B cell (primary cell): ENCODE measurements at regions not wholly inside any gene's neighbourhood (a gene's known extent, or its start where the extent isn't known, plus 50 kb on each side); places are given as distances from the start of the nearest gene placed in this dataset.

ENCODE experiments used
- ATAC-seq: fragments of 200-7000 bp; cut with Tn5 transposase; one replicate; pipeline ENCODE4 v1.10.0; 2021; ENCODE audit warnings: low read depth, mild to moderate bottlenecking, moderate number of reproducible peaks, moderate library complexity
- CTCF ChIA-PET: fragments of 350-600 bp; sonication (Branson Sonifier 250); formaldehyde crosslinking; loops from one replicate; lab custom pipeline; 2021; ENCODE audit warnings: antibody characterized with exemption, inconsistent platforms; lab: Charles Lee
- POLR2A ChIA-PET: fragments of 350-600 bp; sonication (Branson Sonifier 250); formaldehyde crosslinking; loops from one replicate; lab custom pipeline; 2021; ENCODE audit warnings: antibody characterized with exemption; lab: Charles Lee
- DNase-seq: peaks from one replicate; pipeline ENCODE4 v3.0.0; 2013
- H2AFZ ChIP-seq: 2 replicates; pipeline ENCODE4 v1.6.1; 2012; ENCODE audit warnings: mild to moderate bottlenecking, low read depth, low read length; ENCODE audit not compliant: insufficient read depth, poor library complexity, severe bottlenecking
- H3K27ac ChIP-seq, 2 donors: 1 replicate in 1 of 2; 2 replicates in 1 of 2; pipeline ENCODE4 v1.5.1; 2012 to 2013; ENCODE audit warnings: low read length in 2 of 2, mild to moderate bottlenecking in 2 of 2, moderate library complexity in 1 of 2
- H3K27me3 ChIP-seq, 4 experiments: fragments of 200-600 bp in 1 of 4; sonication (generic) in 1 of 4; replicated peaks in 1 of 4; 1 replicate in 2 of 4; 2 replicates in 2 of 4; pipeline versions ENCODE4 v1.6.1 to v1.7.0; 2013 to 2016; ENCODE audit warnings: low read length in 3 of 4, mild to moderate bottlenecking in 2 of 4, mixed read lengths in 1 of 4, moderate library complexity in 1 of 4; ENCODE audit not compliant: insufficient read depth in 4 of 4, control insufficient read depth in 3 of 4; ENCODE audit errors: control extremely low read depth in 1 of 4
- H3K36me3 ChIP-seq, 2 experiments: replicated peaks in 1 of 2; 1 replicate in 1 of 2; 2 replicates in 1 of 2; pipeline versions ENCODE4 v1.6.1 to v1.7.1; 2013; ENCODE audit warnings: low read length in 1 of 2; ENCODE audit not compliant: insufficient read depth in 2 of 2, control insufficient read depth in 1 of 2; ENCODE audit errors: control extremely low read depth in 1 of 2, extremely low read depth in 1 of 2
- H3K4me1 ChIP-seq, 2 donors: fragments of 200-600 bp in 1 of 2; sonication (generic) in 1 of 2; 1 replicate in 1 of 2; 2 replicates in 1 of 2; pipeline versions ENCODE4 v1.5.1 to v1.6.1; 2013 to 2017; ENCODE audit warnings: low read length in 2 of 2; ENCODE audit not compliant: control insufficient read depth in 2 of 2, insufficient read depth in 2 of 2
- H3K4me2 ChIP-seq: replicated peaks from 2 replicates; pipeline ENCODE3; 2012; ENCODE audit warnings: mild to moderate bottlenecking, low read depth, low read length; ENCODE audit not compliant: poor library complexity, severe bottlenecking
- H3K4me3 ChIP-seq, 5 experiments: fragments of 200-600 bp in 1 of 5; sonication (generic) in 1 of 5; 1 replicate in 3 of 5; 2 replicates in 2 of 5; pipeline versions ENCODE4 v1.5.1 to v1.7.0; 2011 to 2016; ENCODE audit warnings: low read length in 4 of 5, mild to moderate bottlenecking in 4 of 5, low read depth in 2 of 5, control low read depth in 1 of 5, moderate library complexity in 1 of 5; ENCODE audit not compliant: insufficient read depth in 1 of 5; ENCODE audit errors: control extremely low read depth in 1 of 5, extremely low read depth in 1 of 5
- H3K79me2 ChIP-seq: fragments of 200-600 bp; sonication (generic); one replicate; pipeline ENCODE4 v1.6.0; 2016; ENCODE audit warnings: low read length; ENCODE audit not compliant: control insufficient read depth, insufficient read depth
- H3K9ac ChIP-seq: fragments of 200-600 bp; sonication (generic); 2 replicates; pipeline ENCODE4 v1.6.1; 2017; ENCODE audit warnings: mild to moderate bottlenecking, low read length, moderate library complexity
- H3K9me3 ChIP-seq, 3 donors: one replicate each; pipeline versions ENCODE4 v1.6.1 to v1.7.1; 2013; ENCODE audit warnings: low read length in 2 of 3; ENCODE audit not compliant: control insufficient read depth in 2 of 3, insufficient read depth in 1 of 3; ENCODE audit errors: control extremely low read depth in 1 of 3
- H4K20me1 ChIP-seq: 2 replicates; pipeline ENCODE4 v1.6.0; 2012; ENCODE audit warnings: mild to moderate bottlenecking, low read length; ENCODE audit not compliant: insufficient read depth, control insufficient read depth, poor library complexity, severe bottlenecking
- H3K27ac Mint-ChIP-seq: one replicate; pipeline ENCODE4 v1.8.0; 2021; ENCODE audit warnings: mixed read lengths
- H3K27me3 Mint-ChIP-seq: one replicate; pipeline ENCODE4 v1.8.0; 2021; ENCODE audit warnings: mixed read lengths
- H3K4me1 Mint-ChIP-seq: one replicate; pipeline ENCODE4 v1.8.0; 2021; ENCODE audit warnings: mixed read lengths
- H3K4me3 Mint-ChIP-seq: one replicate; pipeline ENCODE4 v1.8.0; 2021; ENCODE audit warnings: mixed read lengths
- H3K9me3 Mint-ChIP-seq: one replicate; pipeline ENCODE4 v1.8.0; 2022; ENCODE audit warnings: mixed read lengths; ENCODE audit not compliant: insufficient read depth
- CTCF ChIP-seq: fragments of 200-600 bp; IDR thresholded peaks from one replicate; pipeline ENCODE4 v1.8.0; 2022; ENCODE audit warnings: antibody characterized with exemption, mild to moderate bottlenecking
- EZH2 ChIP-seq: IDR thresholded peaks from 2 replicates; pipeline ENCODE4 v1.6.1; 2012; ENCODE audit warnings: borderline replicate concordance, low read depth, mild to moderate bottlenecking, moderate library complexity, low read length; ENCODE audit not compliant: insufficient read depth, poor library complexity, severe bottlenecking
- WGBS: methylation state at CpG from one replicate; pipeline ENCODE4 v1.1.5; 2013; ENCODE audit warnings: missing lambda C conversion rate; ENCODE audit not compliant: insufficient coverage; 5-methylcytosine and 5-hydroxymethylcytosine counted together
- intact Hi-C: fragments of 100-400 bp; cut with micrococcal nuclease; formaldehyde crosslinking; loops from one replicate; pipeline ENCODE4 v1.10.0; 2022

GRCh38 chr4:77305766-77306165 is 148.8 kb downstream of the CCNG2 start:
- H3K79me2 ChIP-seq: no peaks in the 10 kb centered on the region
- H3K4me3 Mint-ChIP-seq: no peak overlapping the region
- no peaks in the 10 kb centered on the region for H4K20me1 ChIP-seq
- ATAC-seq: no peak
- no peak overlapping the region for H3K4me2 ChIP-seq
- intact Hi-C loops: loop anchor here (5.0 kb wide), 2 partner anchors 253 to 1123 kb away; no protein-coding TSS in a partner anchor
- no peak overlapping the region for H3K27ac Mint-ChIP-seq
- H3K27ac ChIP-seq: no peak overlapping the region
- no peaks in the 10 kb centered on the region for H3K9me3 ChIP-seq
- H3K4me1 ChIP-seq: no peaks in the 10 kb centered on the region
- H3K9ac ChIP-seq: no peak overlapping the region
- no peak overlapping the region for H2AFZ ChIP-seq
- no peaks in the 10 kb centered on the region for H3K36me3 ChIP-seq
- DNase-seq: no peak
- H3K27me3 ChIP-seq: peaks cover 0 to 2% (median 0%) of the 10 kb centered on the region in 4 experiments
- H3K27me3 Mint-ChIP-seq: peaks cover 3% of the 10 kb centered on the region
- no peaks in the 10 kb centered on the region for H3K4me1 Mint-ChIP-seq
- no peak overlapping the region for H3K4me3 ChIP-seq
- TF ChIP-seq CTCF (no peak), EZH2 (no peak)
- POLR2A ChIA-PET: no interaction called here
- CTCF ChIA-PET: no interaction called here
- H3K9me3 Mint-ChIP-seq: no peaks in the 10 kb centered on the region
- 40% methylated on average over 1 of the region's 2 CpGs for WGBS

- ATAC-seq (no peak), DNase-seq (no peak)
- Mint-ChIP-seq H3K27me3 (peaks cover 3% of the 10 kb centered on the region), H3K4me3 (no peak overlapping the region), H3K9me3 (no peaks in the 10 kb centered on the region), H3K4me1 (no peaks in the 10 kb centered on the region), H3K27ac (no peak overlapping the region)
- Histone ChIP-seq H3K36me3 (no peaks in the 10 kb centered on the region), H4K20me1 (no peaks in the 10 kb centered on the region), H3K4me3 (no peak overlapping the region), H3K9ac (no peak overlapping the region), H2AFZ (no peak overlapping the region), H3K9me3 (no peaks in the 10 kb centered on the region), H3K27ac (no peak overlapping the region), H3K79me2 (no peaks in the 10 kb centered on the region), H3K4me2 (no peak overlapping the region), H3K4me1 (no peaks in the 10 kb centered on the region), H3K27me3 (peaks cover 0 to 2% (median 0%) of the 10 kb centered on the region in 4 experiments)
- intact Hi-C loops: loop anchor here (5.0 kb wide), 2 partner anchors 254 to 1124 kb away; no protein-coding TSS in a partner anchor
- CTCF ChIA-PET: interaction anchor here (0.7 kb wide), 1 partner anchor 79 kb away, joined by 3 read pairs; no protein-coding TSS in a partner anchor
- TF ChIP-seq CTCF (no peak), EZH2 (no peak)
- POLR2A ChIA-PET: no interaction called here
- 83% methylated on average over 1 of the region's 2 CpGs for WGBS
Measured at GRCh38 chr4:77306496-77306895, 149.5 kb downstream of the CCNG2 start.
